Endometrium (tissue), 2 donors: ENCODE measurements at regions not wholly inside any gene's neighbourhood (a gene's known extent, or its start where the extent isn't known, plus 50 kb on each side); places are given as distances from the start of the nearest gene placed in this dataset.

Experiments used
- FAIRE-seq: peaks from 2 replicates; lab custom pipeline; 2012; peaks lifted over from hg19 to GRCh38; lab: Jason Lieb, UNC
- donor health status: control.
- donor health status: control.

DNA sequence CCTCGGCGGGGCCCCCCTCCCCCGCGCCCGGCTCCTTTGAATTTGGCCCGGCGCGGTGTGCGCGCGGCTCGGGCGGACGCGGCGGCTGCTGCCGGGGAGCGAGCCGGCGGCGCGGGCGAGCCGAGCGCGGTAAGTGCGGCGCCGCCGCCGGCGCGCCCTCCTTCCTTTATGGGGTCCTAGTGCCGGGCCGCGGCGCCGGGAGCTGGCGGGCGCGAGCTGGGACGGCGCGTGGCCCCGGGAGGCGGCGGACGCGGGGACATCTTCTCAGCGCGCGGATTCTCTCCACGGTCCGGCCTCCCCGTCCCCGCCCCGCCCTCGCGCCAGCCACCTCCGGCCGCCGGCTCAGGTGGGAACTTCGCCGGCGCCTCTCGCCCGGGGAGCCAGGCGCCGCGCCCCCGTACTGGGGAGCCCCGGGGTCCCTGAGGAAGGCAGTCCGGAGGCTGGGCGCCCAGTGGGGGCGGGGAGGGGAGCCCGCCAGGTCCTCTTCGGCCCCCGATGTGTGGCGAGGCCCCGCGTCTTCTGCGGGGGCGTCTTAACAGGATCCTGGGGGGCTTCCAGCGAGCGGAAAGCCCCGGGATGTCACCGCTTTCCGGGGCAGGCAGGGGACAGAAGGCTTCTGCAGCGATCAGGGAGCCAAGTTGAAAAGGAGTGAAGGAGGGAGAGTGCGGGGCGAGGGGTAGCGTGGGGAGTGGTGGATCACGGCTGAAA is 98.4 kb upstream of the TENM3 start:
- FAIRE-seq: no peak

DNA sequence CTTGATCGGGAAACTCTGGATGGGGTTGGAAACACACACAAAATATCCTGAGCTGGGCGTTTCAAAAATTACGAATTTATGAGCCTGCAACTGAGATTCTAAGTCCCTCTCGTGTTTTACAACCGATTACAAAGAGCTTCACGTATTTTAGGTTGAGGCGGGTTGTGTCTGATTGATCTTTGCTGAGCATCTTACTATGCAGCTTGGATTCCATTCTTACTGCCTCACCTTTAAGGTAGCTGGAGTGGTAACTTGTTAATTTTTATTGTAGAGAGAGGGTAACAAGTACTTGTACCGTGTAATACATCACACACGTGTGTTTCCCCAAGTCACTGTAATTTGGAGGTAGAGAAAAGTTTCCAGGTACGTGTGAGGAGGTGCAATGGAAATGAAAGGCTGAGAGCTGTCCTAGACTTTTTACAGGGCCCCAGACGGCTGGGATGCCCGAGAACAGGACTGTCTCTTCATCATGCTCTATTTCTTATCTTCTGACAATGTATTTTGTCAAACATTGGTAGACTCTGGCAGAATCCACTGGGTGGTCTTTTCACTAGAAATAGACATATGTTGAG is 97.8 kb upstream of the TENM3 start:
- FAIRE-seq: no peak

DNA sequence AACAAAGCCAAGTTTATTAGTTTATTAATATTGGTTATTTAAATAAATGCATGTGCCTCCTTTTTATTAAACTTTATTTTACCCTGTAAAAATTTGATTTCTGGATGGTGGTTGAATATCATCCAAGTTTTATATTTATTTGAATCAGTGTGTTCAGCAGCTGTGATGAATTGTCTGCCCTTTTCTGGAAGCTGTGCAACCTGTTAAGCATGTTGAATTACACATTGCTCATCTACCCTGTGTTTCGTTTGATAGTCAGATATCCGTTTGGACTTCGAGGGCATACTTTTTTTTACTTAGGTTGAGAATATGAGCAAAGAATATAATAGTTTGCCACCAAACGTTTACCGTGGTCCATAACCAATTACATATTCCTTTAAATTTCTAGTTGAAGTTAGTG is 95.8 kb upstream of the TENM3 start:
- no peak for FAIRE-seq

DNA sequence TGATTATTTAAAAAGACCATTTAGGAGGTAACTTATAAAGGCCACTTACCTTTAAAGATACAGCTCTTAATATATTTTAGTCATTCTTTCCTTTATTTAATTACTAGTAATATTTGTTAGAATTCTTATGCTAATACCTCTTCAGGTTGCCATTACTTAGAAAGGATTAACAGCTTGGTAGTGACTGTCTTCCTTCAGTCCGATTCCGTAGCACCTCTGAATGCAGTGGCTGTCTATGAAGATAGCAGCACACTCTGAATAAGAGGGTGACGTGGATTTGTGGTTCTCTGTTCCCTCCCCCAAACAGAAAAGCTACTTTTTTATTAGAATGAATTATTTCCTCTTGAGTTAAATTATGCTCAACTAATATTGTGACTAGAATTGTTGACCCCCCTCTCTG is 92.6 kb upstream of the TENM3 start:
- FAIRE-seq: no peak

DNA sequence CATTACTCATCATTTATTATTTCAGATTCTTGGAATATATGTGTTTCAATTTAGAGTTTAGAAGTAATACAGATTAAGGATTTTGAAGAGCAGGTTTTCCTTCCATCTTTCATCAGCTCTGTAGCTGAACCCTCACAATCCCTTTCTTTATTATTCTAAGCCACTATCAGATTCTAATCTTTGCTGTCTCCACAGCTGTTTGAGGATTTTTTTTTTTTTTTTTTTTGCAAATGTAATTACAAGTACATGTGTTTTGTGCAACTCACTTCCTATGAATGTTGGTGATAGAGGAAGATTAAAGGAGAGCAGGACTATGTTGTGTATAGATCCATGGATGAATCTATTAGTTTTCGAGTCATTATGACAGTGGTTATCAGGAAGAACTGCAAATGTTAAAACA is 87.4 kb upstream of the TENM3 start:
- no peak for FAIRE-seq

DNA sequence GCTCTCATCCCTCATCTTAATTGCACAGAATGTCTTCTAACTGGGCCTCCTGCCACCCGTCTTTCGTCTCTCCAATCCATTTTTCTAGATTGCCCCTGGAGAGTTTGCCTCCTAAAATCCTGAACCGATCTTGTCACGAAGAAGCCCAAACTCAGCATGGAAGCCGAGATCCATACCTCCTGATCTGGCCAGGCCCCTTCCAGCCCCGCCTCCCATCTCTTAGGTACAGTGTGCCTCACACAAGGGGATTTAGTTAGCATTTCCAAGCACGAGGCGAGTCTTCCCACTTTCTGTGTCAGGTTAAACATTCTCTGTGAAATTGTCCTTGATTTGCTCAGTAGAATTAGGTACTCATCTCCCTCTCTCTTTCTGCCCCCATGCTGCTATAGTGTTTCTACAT is 80.0 kb upstream of the TENM3 start:
- FAIRE-seq: no peak

DNA sequence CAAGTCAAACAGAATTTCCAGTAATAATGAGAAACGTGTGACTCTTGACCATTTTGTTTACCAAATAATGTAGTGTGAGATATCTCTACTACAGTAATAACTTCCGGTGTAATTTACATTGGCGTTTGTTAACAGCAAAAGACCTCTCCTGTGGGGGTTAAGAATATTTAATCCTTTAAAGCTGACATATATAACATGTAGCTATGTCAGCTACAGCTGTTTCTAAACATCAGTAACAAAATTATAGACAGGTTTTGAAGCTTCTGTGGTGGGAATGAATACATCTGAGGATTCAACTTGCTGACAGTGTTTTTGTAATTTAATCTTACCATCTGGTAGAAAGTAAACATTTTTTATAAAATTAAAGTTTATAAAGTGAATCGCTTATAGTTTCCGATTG is 73.6 kb upstream of the TENM3 start:
- FAIRE-seq: no peak

DNA sequence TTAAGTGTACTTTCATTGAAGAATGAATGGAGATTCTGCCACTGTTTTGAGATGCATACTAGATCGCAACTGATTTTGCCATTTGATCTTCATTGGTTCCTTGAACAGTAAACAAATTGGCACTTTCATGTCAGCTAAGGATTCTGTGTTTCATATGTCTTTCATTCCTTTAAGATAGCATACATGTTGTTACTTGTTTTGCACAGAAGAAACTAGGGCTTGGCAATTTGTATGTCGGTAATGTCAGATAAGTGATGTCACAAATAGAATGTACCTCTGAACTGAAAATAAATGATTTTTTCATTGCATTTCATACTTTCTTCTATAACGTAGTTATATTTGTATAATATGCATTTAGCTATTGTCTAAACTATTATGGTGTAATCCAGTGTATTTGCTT is 73.2 kb upstream of the TENM3 start:
- FAIRE-seq: no peak

DNA sequence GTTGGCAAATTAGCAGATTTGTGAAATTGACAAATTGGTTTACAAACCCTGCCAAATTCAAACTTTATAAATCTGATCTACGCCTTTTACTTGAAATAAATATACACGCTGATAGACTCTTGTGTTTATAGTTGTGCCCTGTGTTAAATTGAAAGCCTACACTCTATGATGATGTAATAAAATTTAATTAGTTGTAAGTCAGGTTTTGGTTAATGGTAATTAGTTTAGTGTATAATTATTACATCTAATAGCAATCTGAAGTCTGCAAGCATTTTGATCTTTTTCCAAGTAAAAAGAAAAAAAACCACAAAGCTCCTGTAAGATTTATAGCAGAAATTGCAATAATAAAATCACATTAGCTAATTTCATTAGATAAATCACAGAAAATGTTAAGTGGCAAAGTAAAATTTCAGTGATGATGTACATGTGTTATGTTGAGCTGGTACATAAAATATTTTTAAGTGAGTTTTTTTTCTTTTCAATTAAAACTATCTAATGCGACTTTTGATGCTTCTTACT is 72.7 kb upstream of the TENM3 start:
- FAIRE-seq: no peak

DNA sequence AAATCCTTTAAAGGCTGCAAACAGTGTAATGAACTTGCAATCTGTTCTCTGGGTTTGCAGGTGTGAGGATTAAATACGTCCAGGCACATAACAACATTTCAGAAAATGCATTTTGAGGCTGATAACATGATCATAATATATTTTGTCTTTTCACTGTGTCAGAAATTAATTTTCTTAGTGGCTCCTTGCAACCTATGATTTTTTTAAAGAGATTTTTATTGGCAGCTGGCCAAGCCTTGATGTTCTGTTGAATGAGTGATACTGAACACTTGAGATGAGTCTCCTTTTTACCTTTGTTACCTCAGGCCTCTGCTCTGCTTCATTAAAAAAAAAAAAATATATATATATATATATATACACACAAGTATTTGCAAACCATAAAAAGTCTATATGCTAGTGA is 68.2 kb upstream of the TENM3 start:
- FAIRE-seq: no peak

DNA sequence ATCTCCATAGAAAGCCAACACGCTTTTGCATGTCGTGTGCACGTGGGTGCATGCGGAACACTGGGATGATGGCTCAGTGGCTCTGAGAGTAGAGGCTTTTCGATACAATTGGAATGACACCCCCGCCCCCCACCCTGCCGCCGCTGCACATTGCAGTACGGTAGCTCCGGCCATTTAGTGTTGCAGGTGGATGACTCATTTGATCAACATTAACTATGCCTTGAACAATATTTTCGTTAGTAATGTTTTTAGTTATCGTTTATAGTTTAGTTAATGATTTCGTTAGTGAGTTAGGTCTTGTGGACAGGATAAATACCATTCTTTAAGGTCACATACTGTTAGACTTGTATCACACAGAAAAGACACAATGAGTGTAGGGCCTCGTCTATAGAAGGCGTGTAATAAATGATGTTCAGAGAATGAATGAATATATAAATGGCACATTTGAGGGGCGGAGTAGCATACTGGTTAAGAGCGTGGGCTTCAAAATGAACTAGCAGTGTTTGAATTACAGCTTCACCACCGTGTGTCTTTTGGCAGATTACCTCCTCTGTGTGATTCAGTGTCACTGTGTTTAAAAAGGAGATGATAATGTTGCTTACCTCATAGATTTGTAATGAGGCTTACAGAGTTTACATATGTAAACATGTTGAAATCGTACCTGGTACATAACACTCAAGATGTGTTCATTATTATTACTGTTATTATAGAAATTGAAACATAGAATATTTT is 67.2 kb upstream of the TENM3 start:
- FAIRE-seq: no peak

DNA sequence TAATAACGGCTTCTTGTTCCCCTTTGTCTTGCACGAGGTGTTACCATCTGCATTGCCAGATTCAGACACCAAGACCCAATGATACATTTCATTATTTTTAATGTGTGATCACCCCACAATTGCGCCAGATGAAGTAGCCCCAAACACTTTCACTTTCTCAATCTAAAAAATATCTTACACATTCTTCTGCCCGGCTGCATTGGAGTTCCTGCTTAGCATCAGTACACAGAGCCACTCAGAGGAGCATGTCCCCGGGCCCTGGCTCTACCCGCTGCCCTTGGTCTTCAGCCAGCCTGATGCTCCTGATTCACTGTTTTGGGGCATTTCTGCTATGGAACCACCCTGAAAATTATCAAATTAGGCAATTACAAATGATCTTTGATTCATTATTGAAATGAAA is 66.0 kb upstream of the TENM3 start:
- no peak for FAIRE-seq

DNA sequence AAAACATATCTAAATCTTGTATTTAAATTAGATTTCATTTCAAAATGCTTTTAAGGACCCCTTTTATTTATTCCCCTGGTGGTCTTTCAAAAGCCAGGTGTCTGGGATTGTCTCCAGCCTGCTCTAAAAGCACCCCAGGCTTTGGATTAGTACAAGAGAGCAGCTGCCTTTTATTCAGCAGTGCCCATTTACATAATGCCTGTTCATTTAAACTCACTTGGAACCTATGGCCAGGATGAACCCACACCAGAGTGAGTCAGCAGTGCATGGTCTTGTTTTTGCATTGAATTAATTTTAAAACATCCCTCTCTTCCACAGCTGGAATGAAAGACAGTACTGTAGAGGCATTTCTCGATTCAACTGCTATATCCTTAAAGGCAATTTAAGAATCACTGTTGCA is 64.1 kb upstream of the TENM3 start:
- no peak for FAIRE-seq

DNA sequence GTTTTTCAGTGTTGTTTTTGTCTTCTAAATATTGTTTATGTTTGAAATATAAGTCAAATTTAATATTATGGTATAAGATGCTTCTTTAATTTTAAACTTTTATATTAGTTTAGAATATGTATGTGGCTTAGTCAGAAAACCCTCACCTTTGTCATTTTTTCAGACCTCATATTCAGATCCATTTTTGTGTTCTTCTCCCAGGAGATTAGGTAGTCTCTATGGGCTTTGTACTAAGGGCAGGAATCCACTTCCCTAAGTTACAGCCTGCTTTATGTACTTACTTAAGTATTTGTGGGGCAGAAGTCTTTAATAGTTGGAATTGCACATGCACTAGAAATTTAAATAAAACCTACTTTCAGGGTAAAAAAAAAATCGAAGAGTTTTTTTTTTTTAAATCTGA is 63.5 kb upstream of the TENM3 start:
- FAIRE-seq: no peak

DNA sequence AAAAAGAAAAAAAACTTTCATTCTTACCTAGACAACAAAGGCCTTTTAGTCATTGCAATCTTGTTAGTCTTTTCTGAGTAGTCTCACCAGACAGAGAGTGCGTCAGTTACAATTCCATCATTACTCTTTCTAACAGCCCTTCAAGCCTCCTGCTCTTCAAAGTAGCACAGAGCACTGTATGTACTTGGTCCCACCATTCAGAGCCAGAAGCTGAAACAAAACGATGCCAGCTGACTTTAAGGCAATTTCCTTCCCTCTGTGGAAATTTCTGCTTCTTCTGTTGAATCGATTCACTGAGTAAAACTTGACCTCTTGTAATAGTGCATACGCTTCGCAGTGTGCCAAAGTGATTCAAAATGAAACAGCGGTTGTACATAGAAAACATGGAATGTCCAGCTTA is 57.7 kb upstream of the TENM3 start:
- FAIRE-seq: no peak

DNA sequence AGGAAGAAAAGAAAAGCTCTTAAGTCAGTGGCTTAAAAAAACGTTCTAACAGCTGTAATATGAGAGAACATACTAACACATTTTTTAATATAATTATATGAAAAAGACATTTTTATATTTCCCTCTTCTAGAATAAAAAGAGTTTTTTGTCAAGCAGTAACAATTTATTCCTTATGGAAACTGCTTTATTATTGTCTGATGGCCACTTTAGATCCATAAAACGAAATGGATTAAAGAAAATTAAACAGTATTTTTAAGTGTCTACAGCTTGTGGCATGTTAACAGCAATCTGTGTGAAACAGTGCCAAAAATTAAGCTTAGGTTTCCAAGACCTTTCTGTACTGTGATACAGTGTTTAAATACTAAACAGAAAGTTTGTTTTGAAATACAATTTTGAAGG is 55.5 kb upstream of the TENM3 start:
- FAIRE-seq: no peak

DNA sequence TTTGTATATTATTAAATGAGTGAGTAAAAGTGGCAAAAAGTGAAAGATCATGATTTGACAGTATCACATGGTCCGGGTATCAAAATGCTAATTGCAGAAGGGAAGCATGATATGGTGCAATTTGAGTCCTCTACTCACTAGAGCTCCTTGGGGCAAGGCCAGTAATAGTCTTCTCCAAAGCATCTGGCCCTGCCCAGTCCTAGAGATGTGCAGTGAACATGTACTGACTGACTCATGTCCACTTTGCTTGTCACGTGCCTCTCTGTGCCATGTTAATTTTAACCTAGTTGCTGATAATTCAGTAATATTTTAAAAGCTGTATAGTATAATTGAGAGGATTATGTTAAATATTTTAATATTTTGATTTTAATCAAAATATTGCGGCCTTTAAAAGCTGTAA is 54.6 kb upstream of the TENM3 start:
- no peak for FAIRE-seq

DNA sequence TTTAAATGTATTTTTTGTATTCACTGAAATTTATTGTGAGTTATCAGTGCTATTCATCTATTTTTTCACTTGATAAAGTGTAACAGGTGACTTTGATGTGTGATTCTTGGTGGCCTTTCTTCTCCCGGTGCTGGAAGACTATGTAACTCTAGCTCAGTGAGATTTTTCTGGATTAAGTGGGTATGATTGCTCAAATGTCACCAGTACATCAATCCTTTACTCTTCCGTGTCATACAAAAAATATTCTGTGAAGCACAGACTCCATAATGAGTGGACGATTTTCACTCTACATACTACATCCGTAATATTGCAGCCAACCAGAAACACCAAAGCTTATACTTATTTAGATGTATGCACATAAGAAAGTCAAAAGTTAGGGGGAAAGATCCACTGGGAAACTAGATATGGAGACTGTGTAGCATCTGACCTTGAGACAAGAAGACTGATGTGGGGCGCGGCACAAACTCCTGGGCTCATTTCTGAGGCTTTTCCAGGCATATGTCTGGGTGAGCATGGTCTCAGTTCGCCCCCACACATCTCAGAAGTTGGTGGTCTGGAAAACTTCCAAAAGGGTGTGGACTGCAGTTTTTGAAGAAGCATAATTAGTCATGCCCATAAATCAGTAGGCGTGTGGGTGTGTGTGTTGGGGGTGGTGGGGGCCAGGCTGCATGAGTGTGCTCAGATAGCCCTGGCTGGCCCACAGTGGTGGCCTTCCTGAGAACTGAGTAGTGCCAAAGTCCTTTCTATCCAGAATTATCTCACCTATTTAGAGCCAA is 53.9 kb upstream of the TENM3 start:
- FAIRE-seq: no peak

DNA sequence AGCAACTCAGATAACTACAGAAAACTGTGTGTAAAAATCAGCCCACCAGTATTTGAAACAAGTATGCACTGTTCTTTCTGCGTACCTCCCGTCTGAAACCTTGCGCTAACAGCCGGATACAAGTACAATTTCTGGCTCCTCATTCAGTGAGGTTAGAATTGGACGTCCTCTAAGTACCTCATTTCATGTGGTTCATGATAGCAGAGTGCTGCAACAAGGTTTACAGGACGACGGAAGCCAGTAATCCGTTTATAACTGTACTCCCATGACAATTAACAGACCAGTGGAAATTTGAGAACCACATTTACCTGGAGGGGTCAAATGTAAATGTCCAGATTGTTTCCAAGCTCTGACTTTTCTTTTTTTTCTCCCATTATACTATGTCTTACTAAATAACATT is 52.9 kb upstream of the TENM3 start:
- FAIRE-seq: no peak

DNA sequence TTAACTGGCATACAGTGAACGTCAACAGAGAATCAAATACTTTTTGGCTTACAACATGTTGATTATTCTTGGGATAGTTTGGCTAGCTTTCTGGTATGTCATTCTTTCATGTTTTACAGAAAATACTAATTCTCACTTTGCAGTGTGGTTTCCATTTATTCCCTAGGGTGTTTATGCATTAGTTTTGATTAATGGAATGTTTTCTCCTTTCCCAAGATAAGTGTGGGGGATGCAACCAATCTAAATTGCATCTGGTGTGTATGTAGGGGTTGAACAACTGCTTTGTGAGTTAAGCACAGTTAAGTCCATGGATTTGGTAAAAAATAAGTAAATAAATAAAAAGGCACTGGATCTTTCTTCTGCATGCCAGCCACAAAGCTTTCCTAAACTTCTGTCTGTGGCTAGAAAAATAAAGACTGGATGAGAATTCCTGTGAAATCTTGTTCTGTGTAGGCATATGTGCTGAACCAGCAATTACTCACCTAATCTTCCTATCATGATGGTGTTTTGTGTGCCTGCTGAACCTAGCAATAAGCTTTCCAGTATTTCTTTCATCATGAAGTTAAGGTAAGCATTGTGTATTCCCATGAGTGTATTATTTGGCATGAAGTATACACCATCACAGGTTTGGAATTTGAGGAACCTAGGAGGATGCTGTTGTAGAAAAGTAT is 50.6 kb upstream of the TENM3 start:
- FAIRE-seq: peak; percentile 92

DNA sequence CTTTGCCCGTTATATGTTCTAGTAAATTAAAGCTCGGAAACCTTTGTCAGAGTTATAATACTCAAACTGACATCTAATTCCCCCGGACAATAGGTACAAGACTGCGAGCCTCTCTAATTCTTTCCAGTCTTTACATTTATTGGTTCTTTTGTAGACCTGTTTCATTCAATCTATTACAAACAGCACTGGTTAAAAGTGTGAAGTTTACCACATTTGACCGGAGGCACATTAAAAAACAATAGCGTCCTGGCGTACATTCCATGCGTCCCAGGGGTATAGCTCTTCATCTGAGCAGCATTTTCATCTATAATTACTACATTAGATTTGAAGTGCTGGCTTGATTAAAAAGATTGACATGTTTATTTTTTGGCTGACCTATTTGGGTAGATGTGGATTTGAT is 49.9 kb upstream of the TENM3 start:
- FAIRE-seq: no peak
